ENCODE measurements at regions not wholly inside any gene's neighbourhood (a gene's known extent, or its start where the extent isn't known, plus 50 kb on each side); places are given as distances from the start of the nearest gene placed in this dataset.

DNA sequence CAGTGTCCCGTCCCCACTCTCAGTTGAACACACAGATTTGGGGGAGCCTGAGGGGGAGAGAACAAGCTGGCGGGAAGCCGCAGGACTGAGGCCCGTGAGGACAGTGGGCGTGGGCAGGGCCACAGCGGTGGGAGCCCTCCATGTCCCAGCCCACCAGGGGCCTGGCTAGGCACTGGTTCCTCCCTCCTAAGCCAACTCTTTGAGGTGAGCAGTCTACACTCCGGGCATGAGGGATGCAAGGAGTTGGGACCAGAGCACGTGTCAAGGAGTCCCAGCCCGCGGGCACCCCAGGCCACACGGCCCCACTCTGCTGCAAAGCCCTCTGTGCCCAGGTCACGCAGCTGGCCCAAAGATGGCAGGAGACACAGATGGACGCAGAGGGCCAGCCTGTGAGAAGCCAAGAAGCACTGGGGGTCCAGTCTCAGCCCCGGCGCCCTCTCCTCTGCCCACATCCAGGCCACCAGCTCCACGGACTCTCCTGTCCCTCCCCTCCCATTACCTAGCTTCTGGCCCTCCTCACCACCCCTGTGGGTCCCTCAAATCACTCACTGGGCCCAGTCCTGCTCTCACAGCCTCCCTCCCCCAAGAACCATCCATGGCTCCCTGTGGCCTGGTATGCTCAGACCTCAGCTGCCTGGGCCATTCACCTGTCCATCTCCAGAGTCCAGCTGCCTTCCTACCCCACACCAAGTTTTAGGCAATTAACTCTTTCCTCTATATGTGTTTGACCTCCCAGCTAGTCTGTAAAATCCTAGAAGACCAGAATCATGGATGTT, 206.5 kb downstream of the RBFOX3 start:
- TF ChIP-seq EP300 (IDR thresholded peaks at IDR 0.05): no peak
- TF ChIP-seq POLR2A (IDR thresholded peaks at IDR 0.05; ENCODE audit: low read length): no peak

Measured in A549 (cell line).